Lower lobe of right lung (tissue), 2 donors: ENCODE measurements at regions not wholly inside any gene's neighbourhood (a gene's known extent, or its start where the extent isn't known, plus 50 kb on each side); places are given as distances from the start of the nearest gene placed in this dataset.

Experiments used
- ATAC-seq, 2 donors: fragments of 200-7000 bp; cut with Tn5 transposase; one replicate each; pipeline ENCODE4 v1.9.1; 2020 to 2022; ENCODE audit warnings: mild to moderate bottlenecking in 2 of 2, moderate library complexity in 2 of 2
- DNase-seq: peaks from one replicate; pipeline ENCODE4 v3.0.0-alpha.2; 2020
- H3K27ac ChIP-seq: fragments of 200-600 bp; one replicate; pipeline ENCODE4 v1.8.0; 2022
- H3K27me3 ChIP-seq: fragments of 200-600 bp; one replicate; pipeline ENCODE4 v1.8.0; 2022; ENCODE audit warnings: low read depth
- H3K36me3 ChIP-seq: fragments of 200-600 bp; one replicate; pipeline ENCODE4 v1.8.0; 2022; ENCODE audit warnings: mild to moderate bottlenecking
- H3K4me1 ChIP-seq: fragments of 200-600 bp; one replicate; pipeline ENCODE4 v1.8.0; 2022
- H3K4me3 ChIP-seq: fragments of 200-600 bp; one replicate; pipeline ENCODE4 v1.8.0; 2022; ENCODE audit warnings: mild to moderate bottlenecking
- H3K9me3 ChIP-seq: fragments of 200-600 bp; one replicate; pipeline ENCODE4 v1.8.0; 2022
- CTCF ChIP-seq: fragments of 200-600 bp; IDR thresholded peaks from one replicate; pipeline ENCODE4 v1.8.0; 2022; ENCODE audit warnings: antibody characterized with exemption, mild to moderate bottlenecking
- intact Hi-C: fragments of 100-400 bp; cut with DNase I; formaldehyde crosslinking; loops from one replicate; pipeline ENCODE4 v1.11.0; 2022
- donor health status: DM: no; HTN: yes; CAD: no; lungs with severe emphysema.

DNA sequence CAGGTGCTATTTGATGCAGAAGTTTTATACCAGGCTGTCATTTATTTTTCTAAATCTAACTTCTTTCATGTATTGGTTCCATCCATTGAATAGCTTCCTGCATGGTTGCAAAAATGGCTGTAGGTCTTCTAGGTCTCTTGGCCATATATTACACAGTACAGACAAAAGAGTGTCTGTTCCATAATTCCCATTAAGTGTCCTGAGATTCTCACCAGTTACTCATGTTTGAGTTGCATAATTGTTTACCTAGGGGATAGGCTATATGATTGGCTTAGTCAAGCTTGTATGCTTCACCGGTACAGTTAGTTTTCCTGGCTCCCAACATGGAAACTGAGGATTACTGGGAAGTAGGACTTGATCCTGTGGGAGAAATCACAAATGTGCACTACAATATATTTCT, 399.4 kb upstream of the NUDT12 start:
- H3K36me3 ChIP-seq, result no peaks in the 10 kb centered on the region
- H3K27ac ChIP-seq, result no peak overlapping the region
- H3K27me3 ChIP-seq, result no peaks in the 10 kb centered on the region
- H3K4me3 ChIP-seq, result no peak overlapping the region
- DNase-seq (no peak), ATAC-seq (no peak)
- H3K4me1 ChIP-seq, result no peaks in the 10 kb centered on the region
- intact Hi-C loops, result no loop called here
- no peak for TF ChIP-seq CTCF
- peaks cover 6% of the 10 kb centered on the region for H3K9me3 ChIP-seq

DNA sequence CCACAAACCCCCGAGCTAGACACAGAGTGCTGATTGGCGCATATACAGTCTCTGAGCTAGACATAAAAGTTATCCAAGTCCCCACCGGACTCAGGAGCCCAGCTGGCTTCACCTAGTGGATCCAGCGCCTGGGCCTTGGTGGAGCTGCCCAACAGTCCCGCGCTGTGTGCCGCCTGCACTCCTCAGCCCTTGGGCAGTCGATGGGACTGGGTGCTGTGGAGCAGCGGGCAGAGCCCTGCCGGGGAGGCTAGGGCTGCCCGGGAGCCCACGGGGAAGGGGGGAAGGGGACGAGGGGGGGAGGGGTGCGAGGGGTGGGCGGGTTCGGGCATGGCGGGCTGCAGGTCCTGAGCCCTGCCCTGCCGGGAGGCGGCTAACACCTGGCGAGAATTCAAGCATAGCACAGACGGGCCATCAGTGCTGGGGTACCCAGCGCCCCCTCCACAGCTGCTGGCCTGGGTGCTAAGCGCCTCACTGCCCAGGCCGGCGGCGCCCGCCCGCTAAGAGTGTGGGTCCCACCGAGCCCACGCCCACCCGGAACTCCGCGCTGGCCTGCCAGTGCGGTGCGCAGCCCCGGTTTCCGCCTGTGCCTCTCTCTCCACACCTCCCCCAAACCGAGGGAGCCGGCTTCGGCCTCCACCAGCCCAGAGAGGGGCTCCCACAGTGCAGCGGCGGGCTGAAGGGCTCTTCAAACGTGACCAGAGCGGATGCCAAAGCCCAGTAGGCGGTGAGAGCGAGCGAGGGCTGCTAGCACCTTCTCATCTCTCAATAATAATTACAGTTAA, 391.2 kb upstream of the NUDT12 start:
- H3K4me3 ChIP-seq, result no peak overlapping the region
- H3K36me3 ChIP-seq, result no peaks in the 10 kb centered on the region
- no peaks in the 10 kb centered on the region for H3K27me3 ChIP-seq
- no peaks in the 10 kb centered on the region for H3K9me3 ChIP-seq
- no peak for TF ChIP-seq CTCF
- ATAC-seq, result peak; percentile 14 to 29
- intact Hi-C loops, result no loop called here
- no peak for DNase-seq
- H3K4me1 ChIP-seq, result no peaks in the 10 kb centered on the region
- no peak overlapping the region for H3K27ac ChIP-seq

DNA sequence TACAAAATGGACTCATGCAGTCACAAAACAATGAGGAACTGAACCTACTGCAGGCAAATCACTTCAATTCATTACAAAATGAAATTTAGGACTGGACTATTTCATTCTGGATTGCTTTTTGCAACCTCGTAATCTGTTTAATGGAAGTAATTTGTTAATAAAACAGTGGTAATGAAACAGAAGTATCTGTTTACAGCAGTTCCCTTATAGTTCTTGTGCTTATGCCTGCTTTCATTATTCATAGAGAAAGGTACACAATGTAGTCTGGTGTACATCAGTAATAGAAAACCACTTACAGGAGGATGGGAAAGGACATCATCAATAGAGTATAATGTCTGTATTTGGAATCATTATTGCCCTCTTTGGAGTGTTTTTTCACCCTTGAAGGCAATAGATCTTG, 389.2 kb upstream of the NUDT12 start:
- ATAC-seq (no peak), DNase-seq (no peak)
- H3K27me3 ChIP-seq, result no peaks in the 10 kb centered on the region
- no peaks in the 10 kb centered on the region for H3K9me3 ChIP-seq
- intact Hi-C loops, result no loop called here
- H3K4me1 ChIP-seq, result no peaks in the 10 kb centered on the region
- no peaks in the 10 kb centered on the region for H3K36me3 ChIP-seq
- no peak overlapping the region for H3K4me3 ChIP-seq
- H3K27ac ChIP-seq, result no peak overlapping the region
- TF ChIP-seq CTCF, result no peak

DNA sequence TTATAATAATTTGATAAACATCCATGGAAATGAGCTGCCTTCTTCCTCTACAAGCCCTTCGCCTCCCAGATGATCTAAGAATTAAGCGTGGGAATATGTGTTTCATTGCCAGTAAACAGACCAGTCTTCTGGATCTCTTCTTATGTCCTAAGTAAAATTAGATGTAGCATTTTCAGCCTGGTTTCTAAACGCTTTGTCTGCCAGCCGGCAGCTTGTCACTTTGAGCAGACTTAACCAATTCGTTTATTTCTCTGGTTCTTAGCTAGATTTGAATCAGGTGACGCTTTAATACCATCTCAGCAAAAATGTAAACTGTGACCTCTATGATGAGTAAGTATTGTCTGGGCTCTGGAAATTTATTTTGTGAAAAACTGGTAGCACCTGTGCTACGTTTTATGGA, 380.6 kb upstream of the NUDT12 start:
- Histone ChIP-seq H3K4me1 (no peaks in the 10 kb centered on the region), H3K27me3 (no peaks in the 10 kb centered on the region), H3K9me3 (no peaks in the 10 kb centered on the region), H3K4me3 (no peak overlapping the region), H3K27ac (no peak overlapping the region), H3K36me3 (no peaks in the 10 kb centered on the region)
- ATAC-seq, result no peak
- no peak for TF ChIP-seq CTCF
- no peak for DNase-seq
- intact Hi-C loops, result no loop called here

- H3K27ac ChIP-seq, result no peak overlapping the region
- intact Hi-C loops, result no loop called here
- H3K9me3 ChIP-seq, result no peaks in the 10 kb centered on the region
- ATAC-seq, result no peak
- no peaks in the 10 kb centered on the region for H3K27me3 ChIP-seq
- no peak for DNase-seq
- no peak overlapping the region for H3K4me3 ChIP-seq
- H3K4me1 ChIP-seq, result no peaks in the 10 kb centered on the region
- no peak for TF ChIP-seq CTCF
- H3K36me3 ChIP-seq, result no peaks in the 10 kb centered on the region
These were observed 380.1 kb upstream of the NUDT12 start for GRCh38 chr5:103942587-103943186.
